Parathyroid adenoma (tissue), 2 donors: ENCODE measurements at regions not wholly inside any gene's neighbourhood (a gene's known extent, or its start where the extent isn't known, plus 50 kb on each side); places are given as distances from the start of the nearest gene placed in this dataset.
"Not testable (repeated sequence)": the region's sequence is repeated elsewhere in the genome, so short reads cannot be mapped to it uniquely, and the experiment has no call there.

Experiments used
- H2AFZ ChIP-seq: fragments of 300-600 bp; sonication (generic); one replicate; pipeline ENCODE4 v1.7.0; 2017; ENCODE audit warnings: antibody characterized with exemption, mild to moderate bottlenecking
- H3K27ac ChIP-seq: fragments of 300-600 bp; sonication (generic); one replicate; pipeline ENCODE4 v1.7.0; 2017
- H3K27me3 ChIP-seq: fragments of 300-600 bp; sonication (generic); one replicate; pipeline ENCODE4 v1.7.0; 2017; ENCODE audit warnings: low read length; ENCODE audit not compliant: control insufficient read depth, insufficient read depth
- H3K36me3 ChIP-seq: fragments of 300-600 bp; sonication (generic); one replicate; pipeline ENCODE4 v1.7.0; 2017; ENCODE audit warnings: low read length; ENCODE audit not compliant: control insufficient read depth, insufficient read depth
- H3K4me1 ChIP-seq: fragments of 300-600 bp; sonication (generic); one replicate; pipeline ENCODE4 v1.7.0; 2017; ENCODE audit warnings: control low read depth
- H3K4me2 ChIP-seq: fragments of 300-600 bp; sonication (generic); one replicate; pipeline ENCODE4 v1.7.0; 2017; ENCODE audit warnings: low read length
- H3K4me3 ChIP-seq: fragments of 300-600 bp; sonication (generic); one replicate; pipeline ENCODE4 v1.7.0; 2017; ENCODE audit warnings: low read depth, low read length
- H3K79me2 ChIP-seq: fragments of 300-600 bp; sonication (generic); one replicate; pipeline ENCODE4 v1.7.0; 2017; ENCODE audit warnings: control low read depth
- H3K9ac ChIP-seq: fragments of 300-600 bp; sonication (generic); one replicate; pipeline ENCODE4 v1.7.0; 2017; ENCODE audit warnings: mild to moderate bottlenecking
- H3K9me3 ChIP-seq: fragments of 300-600 bp; sonication (generic); one replicate; pipeline ENCODE4 v1.7.0; 2017; ENCODE audit warnings: low read length; ENCODE audit not compliant: control insufficient read depth
- TF ChIP-seq, protein P1 (sequence below): fragments of 300-600 bp; sonication (generic); IDR thresholded peaks from one replicate; pipeline ENCODE4 v1.7.0; 2017; ENCODE audit warnings: antibody characterized with exemption, mild to moderate bottlenecking
- donor health status: primary hyperparathyroidism.

DNA sequence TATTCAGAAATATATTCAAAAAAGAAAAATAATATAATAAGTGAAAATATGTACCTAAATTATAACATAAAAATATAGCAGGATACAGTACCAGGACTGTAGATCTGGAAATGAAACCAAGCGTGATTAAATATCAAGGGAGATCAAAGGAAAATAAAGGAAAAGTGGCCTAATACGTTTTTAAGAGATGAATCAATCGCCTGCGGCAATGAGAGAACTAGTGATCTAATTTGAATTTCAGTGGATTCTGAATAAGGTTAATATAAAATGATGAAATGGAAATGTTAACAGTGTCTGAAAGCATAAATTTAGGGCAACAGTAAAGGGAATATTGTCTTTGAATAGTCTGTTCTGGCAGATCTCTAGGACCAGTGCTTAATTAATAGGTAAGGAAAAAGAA, 1761.9 kb upstream of the ACO1 start:
- no peaks in the 10 kb centered on the region for H3K36me3 ChIP-seq
- no peaks in the 10 kb centered on the region for H3K79me2 ChIP-seq
- no peaks in the 10 kb centered on the region for H3K27me3 ChIP-seq
- no peaks in the 10 kb centered on the region for H3K4me1 ChIP-seq
- H3K9me3 ChIP-seq = no peaks in the 10 kb centered on the region
- no peak overlapping the region for H3K4me2 ChIP-seq
- H3K9ac ChIP-seq = no peak overlapping the region
- no peak overlapping the region for H3K4me3 ChIP-seq
- TF ChIP-seq, protein P1, sequence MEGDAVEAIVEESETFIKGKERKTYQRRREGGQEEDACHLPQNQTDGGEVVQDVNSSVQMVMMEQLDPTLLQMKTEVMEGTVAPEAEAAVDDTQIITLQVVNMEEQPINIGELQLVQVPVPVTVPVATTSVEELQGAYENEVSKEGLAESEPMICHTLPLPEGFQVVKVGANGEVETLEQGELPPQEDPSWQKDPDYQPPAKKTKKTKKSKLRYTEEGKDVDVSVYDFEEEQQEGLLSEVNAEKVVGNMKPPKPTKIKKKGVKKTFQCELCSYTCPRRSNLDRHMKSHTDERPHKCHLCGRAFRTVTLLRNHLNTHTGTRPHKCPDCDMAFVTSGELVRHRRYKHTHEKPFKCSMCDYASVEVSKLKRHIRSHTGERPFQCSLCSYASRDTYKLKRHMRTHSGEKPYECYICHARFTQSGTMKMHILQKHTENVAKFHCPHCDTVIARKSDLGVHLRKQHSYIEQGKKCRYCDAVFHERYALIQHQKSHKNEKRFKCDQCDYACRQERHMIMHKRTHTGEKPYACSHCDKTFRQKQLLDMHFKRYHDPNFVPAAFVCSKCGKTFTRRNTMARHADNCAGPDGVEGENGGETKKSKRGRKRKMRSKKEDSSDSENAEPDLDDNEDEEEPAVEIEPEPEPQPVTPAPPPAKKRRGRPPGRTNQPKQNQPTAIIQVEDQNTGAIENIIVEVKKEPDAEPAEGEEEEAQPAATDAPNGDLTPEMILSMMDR = no peak
- H3K27ac ChIP-seq = no peak overlapping the region
- H2AFZ ChIP-seq = no peak overlapping the region

DNA sequence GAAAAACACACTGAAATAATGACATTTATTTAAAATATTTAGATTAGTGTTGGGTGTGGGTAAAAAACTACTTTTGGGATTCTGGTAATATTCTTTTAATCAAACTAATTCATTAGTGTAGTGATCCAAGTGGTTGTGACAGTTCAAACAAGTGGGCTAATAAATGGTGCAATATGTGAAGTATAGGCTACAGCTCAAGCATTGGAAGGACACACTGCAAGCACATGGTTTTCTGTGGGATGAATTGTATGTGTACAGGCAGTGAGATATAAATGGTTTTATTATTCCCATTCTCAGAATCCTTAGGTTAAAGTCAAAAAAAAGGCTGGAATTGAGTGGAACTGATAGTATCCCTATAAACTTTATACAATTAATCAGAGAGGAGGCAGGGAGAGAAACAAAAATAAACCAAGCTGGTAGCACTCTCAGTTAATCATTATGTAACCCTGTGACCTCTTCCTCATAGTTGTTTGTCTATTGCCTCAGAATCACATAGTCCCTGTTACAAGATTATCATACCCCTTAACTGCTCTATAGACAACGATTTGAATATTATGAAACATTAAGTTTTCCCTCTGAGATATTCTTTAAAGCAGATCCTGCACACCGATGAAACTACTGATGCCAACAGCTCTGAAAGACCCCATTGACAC, 1755.4 kb upstream of the ACO1 start:
- Histone ChIP-seq H3K9ac (no peak overlapping the region), H2AFZ (no peak overlapping the region), H3K27ac (no peak overlapping the region), H3K36me3 (no peaks in the 10 kb centered on the region), H3K4me1 (no peaks in the 10 kb centered on the region), H3K9me3 (no peaks in the 10 kb centered on the region), H3K79me2 (no peaks in the 10 kb centered on the region), H3K4me2 (no peak overlapping the region), H3K27me3 (no peaks in the 10 kb centered on the region), H3K4me3 (no peak overlapping the region)
- TF ChIP-seq, protein P1 = no peak

DNA sequence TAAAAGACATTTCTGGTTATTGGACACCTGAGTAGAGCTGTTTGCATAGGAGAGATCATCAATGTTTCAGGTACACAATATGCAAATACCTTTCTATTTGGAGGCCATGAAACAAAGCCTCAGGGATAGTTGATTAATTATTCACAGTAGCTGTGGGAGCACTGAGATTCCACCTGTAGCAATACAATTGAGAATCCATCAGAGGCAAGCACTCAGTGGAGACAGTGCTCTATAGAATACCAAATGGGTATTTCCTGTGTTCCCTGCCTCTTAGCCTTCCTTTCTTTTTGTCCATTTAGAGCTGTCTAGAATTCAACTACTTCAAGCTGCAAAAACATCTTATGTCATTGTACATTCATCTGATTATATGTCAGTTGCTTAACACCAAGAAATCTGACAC, 1754.0 kb upstream of the ACO1 start:
- Histone ChIP-seq H3K9ac (no peak overlapping the region), H3K4me1 (no peaks in the 10 kb centered on the region), H3K79me2 (no peaks in the 10 kb centered on the region), H3K27ac (no peak overlapping the region), H3K27me3 (no peaks in the 10 kb centered on the region), H3K36me3 (no peaks in the 10 kb centered on the region), H3K4me3 (no peak overlapping the region), H3K4me2 (no peak overlapping the region), H2AFZ (no peak overlapping the region), H3K9me3 (no peaks in the 10 kb centered on the region)
- TF ChIP-seq, protein P1 = no peak

DNA sequence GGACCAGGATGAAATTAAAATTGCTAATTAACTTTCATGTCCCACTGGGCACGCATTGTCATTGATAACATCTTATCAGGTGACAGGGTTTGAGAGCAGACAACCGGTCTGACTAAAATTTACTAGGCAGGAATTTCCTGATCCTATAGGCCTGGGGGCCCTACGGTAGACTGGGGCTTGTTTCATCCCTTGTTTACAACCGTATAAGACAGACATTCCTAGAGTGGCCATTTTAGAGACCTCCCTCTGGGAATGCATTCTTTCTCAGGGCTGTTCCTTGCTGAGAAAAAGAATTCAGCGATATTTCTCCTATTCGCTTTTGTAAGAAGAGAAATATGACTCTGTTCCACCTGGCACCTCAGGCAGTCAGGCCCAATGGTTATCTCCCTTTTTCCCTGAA, 1737.8 kb upstream of the ACO1 start:
- not testable (repeated sequence) for H3K4me3 ChIP-seq, H3K27ac ChIP-seq, H2AFZ ChIP-seq, H3K4me1 ChIP-seq, H3K9me3 ChIP-seq, H3K79me2 ChIP-seq, H3K36me3 ChIP-seq, H3K27me3 ChIP-seq, H3K9ac ChIP-seq, H3K4me2 ChIP-seq

DNA sequence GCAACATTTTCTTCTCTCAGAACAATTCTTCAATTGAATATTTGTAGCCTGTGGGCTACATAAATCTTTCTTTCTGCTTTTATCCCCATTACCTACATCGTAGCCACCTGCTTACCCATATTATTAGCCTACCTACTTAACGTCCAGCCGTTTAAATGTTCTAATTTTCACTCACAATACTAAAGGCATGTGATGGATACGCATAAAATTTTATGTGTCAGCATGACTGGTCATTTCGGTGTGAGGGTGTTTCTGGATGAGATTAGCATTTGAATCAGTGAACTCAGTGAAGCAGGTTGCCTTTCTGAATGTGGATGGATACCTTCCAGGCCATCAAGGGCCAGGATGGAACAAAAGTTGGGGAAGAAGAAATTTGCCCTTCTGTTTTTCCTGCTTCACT, 1722.5 kb upstream of the ACO1 start:
- H3K79me2 ChIP-seq = no peaks in the 10 kb centered on the region
- no peaks in the 10 kb centered on the region for H3K9me3 ChIP-seq
- no peaks in the 10 kb centered on the region for H3K27me3 ChIP-seq
- H3K4me1 ChIP-seq = no peaks in the 10 kb centered on the region
- H2AFZ ChIP-seq = no peak overlapping the region
- H3K4me2 ChIP-seq = no peak overlapping the region
- no peak overlapping the region for H3K9ac ChIP-seq
- no peak overlapping the region for H3K27ac ChIP-seq
- H3K4me3 ChIP-seq = no peak overlapping the region
- TF ChIP-seq, protein P1 = no peak
- no peaks in the 10 kb centered on the region for H3K36me3 ChIP-seq
